Body of pancreas (tissue), 4 donors: ENCODE measurements at regions not wholly inside any gene's neighbourhood (a gene's known extent, or its start where the extent isn't known, plus 50 kb on each side); places are given as distances from the start of the nearest gene placed in this dataset.

Experiments used
- CTCF ChIP-seq, 7 experiments: fragments of 450-650 bp in 4 of 7; fragments of 200-600 bp in 3 of 7; sonication (generic) in 3 of 7; IDR thresholded peaks; one replicate each; pipeline ENCODE4 v1.5.1; 2016 to 2019; ENCODE audit warnings: antibody characterized with exemption in 7 of 7
- POLR2A ChIP-seq, 3 donors: fragments of 450-650 bp; IDR thresholded peaks; one replicate each; pipeline ENCODE4 v1.6.1; 2016; ENCODE audit warnings: antibody characterized with exemption in 3 of 3, mild to moderate bottlenecking in 2 of 3

GRCh38 chr18:44626807-44627206, 53.9 kb upstream of the SETBP1 start:
- TF ChIP-seq CTCF (IDR thresholded peaks at IDR 0.05) (no peak), POLR2A (IDR thresholded peaks at IDR 0.05) (no peak)
